Erythroblast (primary cell): ENCODE measurements at regions not wholly inside any gene's neighbourhood (a gene's known extent, or its start where the extent isn't known, plus 50 kb on each side); places are given as distances from the start of the nearest gene placed in this dataset.
"Not testable (repeated sequence)": the region's sequence is repeated elsewhere in the genome, so short reads cannot be mapped to it uniquely, and the experiment has no call there.

Experiments
- DNase-seq, 2 experiments: peaks; one replicate each; lab custom pipeline; 2025; lab: John Stamatoyannopoulos, UW
- GATA1 ChIP-seq: IDR thresholded peaks from 2 replicates; pipeline ENCODE4 v1.6.1; 2011; ENCODE audit warnings: low read depth, mild to moderate bottlenecking, control low read depth, low read length, moderate library complexity
- POLR2A ChIP-seq: IDR thresholded peaks from 2 replicates; pipeline ENCODE4 v1.6.1; 2011; ENCODE audit warnings: mild to moderate bottlenecking, low read length

- no peak for TF ChIP-seq GATA1
- TF ChIP-seq POLR2A, result no peak
- no peak for DNase-seq
Observed at GRCh38 chr12:126910570-126910969, 1356.4 kb upstream of the TMEM132C start.

DNA sequence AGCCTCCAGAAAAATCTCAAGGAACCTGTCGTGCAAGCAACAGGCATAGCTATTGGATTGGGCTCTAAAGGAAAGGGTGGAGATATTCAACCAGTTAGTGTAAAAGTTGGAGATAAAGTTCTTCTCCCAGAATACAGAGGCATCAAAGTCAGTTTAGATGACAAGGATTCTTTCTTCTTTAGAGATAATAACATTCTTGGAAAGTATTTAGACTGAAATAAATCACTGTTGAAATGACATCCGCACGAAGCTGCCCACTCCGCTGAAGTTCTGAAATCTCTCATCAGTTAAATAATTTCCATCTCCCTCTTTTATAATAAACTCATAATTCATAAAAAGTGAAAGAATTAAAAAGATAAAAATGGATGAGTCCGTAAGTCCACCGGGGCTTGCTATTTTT is 1354.9 kb upstream of the TMEM132C start:
- no peak for DNase-seq
- no peak for TF ChIP-seq POLR2A
- TF ChIP-seq GATA1, result no peak

GRCh38 chr12:126914170-126914793 is 1352.7 kb upstream of the TMEM132C start:
- no peak for DNase-seq
- TF ChIP-seq POLR2A (no peak), GATA1 (no peak)

DNA sequence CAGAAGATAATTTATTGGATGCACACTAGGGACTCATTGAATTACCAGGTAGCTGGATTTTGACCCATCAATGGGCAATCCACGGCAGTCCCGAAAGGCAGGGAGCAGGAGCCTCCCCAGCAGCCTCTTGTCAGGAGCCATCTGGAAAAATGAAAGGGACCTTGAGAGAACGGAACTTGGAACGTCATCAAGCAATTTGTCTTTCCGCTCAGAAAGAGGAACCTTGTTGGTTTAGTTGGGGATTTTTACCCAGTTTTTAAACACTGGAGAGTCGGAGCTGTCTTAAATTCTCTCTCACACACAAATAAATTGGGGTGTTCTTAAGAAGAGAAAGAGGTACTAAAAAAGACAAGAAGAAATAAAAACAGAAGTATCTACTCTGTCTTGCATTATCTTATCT is 1351.7 kb upstream of the TMEM132C start:
- no peak for DNase-seq
- TF ChIP-seq POLR2A (no peak), GATA1 (no peak)

GRCh38 chr12:126926023-126926594 is 1340.9 kb upstream of the TMEM132C start:
- DNase-seq, result no peak
- TF ChIP-seq GATA1 (no peak), POLR2A (no peak)

DNA sequence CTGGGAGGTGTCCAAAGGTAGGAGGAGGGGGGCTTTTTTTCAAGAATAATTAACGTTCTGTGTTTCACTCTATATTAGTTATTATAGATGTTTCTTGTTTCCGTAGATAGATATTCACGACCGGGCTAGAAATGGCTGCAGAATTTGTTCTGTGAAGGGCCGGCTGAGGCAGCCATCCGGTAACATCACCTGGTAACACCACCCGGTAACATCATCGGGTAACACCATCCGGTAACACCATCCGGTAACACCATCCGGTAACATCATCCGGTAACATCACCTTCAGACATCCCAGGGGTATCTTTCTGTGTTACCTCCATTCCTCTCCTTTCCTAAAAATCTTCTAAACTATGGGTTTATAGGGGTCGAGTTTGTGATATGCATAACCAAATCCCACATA is 1336.7 kb upstream of the TMEM132C start:
- TF ChIP-seq GATA1, result no peak
- no peak for TF ChIP-seq POLR2A
- no peak for DNase-seq

DNA sequence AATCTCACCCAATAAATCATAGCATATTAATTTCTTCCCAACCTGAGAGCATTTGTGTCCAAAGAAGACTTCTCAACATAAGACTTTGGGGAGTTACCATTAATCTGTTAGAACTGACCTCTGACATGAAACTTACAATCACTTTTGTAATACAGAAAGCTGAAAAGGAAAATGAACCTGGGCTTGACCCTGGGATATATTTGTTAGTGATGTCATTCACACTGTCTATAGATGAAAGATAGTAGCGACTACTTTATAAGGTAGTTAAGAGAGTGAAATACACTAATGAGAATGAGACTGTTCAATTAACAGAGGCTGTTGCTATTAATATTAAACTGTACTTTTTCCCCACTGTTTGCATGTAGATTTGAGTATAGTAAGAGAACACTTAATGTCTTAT is 1334.8 kb upstream of the TMEM132C start:
- no peak for DNase-seq
- TF ChIP-seq POLR2A, result no peak
- no peak for TF ChIP-seq GATA1

- DNase-seq, result no peak
- no peak for TF ChIP-seq GATA1
- TF ChIP-seq POLR2A, result no peak
Observed at GRCh38 chr12:126935435-126935834, 1331.5 kb upstream of the TMEM132C start.

- TF ChIP-seq POLR2A (peak; percentile 36), GATA1 (no peak)
- peak; percentile 4 to 13 for DNase-seq
Observed at GRCh38 chr12:126936181-126936851, 1330.7 kb upstream of the TMEM132C start.

DNA sequence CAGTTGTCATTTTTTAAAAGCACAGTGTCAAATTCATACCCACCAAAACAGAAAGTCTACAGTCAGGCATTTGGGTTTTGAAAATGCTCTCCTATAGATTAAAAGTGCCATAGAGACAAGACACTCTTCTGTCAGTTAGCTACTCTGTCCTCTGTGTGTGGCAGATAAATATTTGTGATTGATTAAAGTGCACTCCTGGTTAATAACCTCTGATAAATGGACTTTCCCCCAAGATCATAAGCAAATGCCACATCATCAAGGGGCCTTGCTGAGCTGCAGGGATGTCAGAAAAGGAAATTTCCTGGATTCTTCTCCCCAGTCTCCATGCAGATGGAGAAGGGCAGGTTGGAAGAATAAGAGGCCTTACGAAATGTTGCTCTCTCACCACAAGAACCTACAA is 1329.5 kb upstream of the TMEM132C start:
- TF ChIP-seq POLR2A, result no peak
- no peak for TF ChIP-seq GATA1
- DNase-seq, result no peak

DNA sequence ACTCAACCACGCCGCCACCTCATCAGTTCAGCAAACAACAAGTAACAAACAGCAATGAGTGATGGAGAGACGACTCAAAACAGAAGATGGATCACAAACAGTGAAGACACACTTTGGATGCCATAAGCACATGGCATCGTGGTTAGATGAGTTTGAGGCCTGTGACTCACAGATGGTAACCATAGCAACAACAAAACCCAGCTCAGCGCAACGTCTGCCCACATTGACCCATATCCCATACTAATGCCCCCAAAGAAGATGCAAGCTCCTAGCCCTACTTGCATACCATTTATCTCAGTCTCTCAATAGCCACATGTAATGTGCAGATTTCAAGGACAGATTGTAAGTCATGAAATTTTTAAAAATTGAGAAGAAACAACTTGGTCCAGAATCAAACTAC is 1322.3 kb upstream of the TMEM132C start:
- TF ChIP-seq GATA1 (no peak), POLR2A (no peak)
- DNase-seq, result no peak

DNA sequence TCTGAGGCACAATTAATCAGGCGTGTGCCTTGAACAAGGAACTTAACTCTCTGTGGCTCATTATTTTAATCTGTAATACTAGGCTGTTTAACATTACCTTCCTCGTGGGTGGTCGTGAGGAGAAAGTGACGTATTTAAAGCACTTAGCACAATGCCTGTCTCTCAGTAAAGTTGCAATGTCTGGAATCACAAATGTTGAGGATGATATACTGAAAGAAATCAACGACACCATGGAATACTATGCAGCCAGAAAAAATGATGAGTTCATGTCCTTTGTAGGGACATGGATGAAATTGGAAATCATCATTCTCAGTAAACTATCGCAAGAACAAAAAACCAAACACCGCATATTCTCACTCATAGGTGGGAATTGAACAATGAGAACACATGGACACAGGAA is 1320.0 kb upstream of the TMEM132C start:
- not testable (repeated sequence) for DNase-seq

GRCh38 chr12:126949558-126949957 is 1317.4 kb upstream of the TMEM132C start:
- DNase-seq, result no peak

GRCh38 chr12:126950266-126950665 is 1316.7 kb upstream of the TMEM132C start:
- no peak for TF ChIP-seq GATA1
- TF ChIP-seq POLR2A, result no peak
- DNase-seq, result no peak

More at GRCh38 chr12:126949558-126949957, 1317.4 kb upstream of the TMEM132C start:
- TF ChIP-seq GATA1, result no peak
- no peak for TF ChIP-seq POLR2A
